GM21390 (cell line): ENCODE measurements at regions not wholly inside any gene's neighbourhood (a gene's known extent, or its start where the extent isn't known, plus 50 kb on each side); places are given as distances from the start of the nearest gene placed in this dataset.
A peak's percentile ranks its signal among the peaks of the same experiment; 100 is the strongest.

Source experiments
- ATAC-seq: cut with Tn5 transposase; IDR thresholded peaks from one replicate; pipeline ENCODE4 v1.9.1; 2021; ENCODE audit not compliant: unreplicated experiment

- no peak for ATAC-seq
Observed at GRCh38 chr3:150105025-150105424, 134.3 kb upstream of the PFN2 start.

- ATAC-seq: no peak
Observed at GRCh38 chr3:150104564-150104963, 133.9 kb upstream of the PFN2 start.

DNA sequence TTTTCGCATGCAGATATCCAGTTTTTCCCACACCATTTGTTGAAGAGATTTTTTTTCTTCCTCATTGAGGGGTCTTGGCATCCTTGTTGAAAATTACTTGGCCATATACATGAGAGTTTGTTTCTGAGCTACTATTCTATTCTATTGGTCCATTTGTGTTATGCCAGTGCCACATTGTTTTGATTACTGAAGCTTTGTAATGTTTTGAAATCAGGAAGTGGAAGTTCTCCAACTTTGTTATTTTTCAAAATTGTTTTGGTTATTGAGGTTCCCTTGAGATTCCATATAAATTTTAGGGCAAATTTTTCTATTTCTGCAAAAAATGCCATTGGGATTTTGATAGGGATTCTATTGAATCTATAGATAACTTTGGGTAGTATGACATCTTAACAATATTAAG, 130.3 kb upstream of the PFN2 start:
- ATAC-seq: no peak

DNA sequence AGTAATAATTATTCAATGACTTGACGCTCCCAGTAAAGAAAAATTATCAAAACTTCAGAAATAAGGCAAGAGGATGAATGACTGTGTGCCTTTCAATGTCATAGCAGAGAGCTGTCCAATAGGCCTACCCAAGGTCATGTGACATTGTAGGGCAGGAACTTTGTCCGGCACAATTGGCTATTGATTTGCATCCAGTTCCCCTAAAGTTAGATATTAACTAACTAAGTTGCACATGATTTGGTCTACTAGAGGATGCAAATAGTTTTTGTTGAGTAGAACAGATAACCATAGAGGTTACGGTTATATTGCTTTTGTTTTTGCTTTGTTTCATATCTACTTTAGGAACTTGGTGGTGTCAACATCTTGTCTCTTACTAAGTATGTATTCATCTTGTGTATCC, 127.9 kb upstream of the PFN2 start:
- ATAC-seq: peak; percentile 50

DNA sequence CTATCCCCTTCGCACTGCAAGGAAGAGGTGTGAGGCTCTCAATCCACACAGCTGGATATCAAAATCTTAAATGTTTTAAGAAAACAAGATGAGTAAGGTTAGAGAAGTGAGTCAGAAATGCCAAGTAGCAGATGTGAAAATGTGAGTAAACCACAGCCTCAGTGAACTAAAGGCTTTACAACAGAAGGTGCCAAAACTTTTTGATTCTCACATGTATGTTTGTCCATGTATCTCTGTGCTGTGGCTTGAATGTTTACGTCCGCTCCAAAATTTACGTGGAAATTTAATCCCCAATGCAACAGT, 126.8 kb upstream of the PFN2 start:
- peak; percentile 58 for ATAC-seq

DNA sequence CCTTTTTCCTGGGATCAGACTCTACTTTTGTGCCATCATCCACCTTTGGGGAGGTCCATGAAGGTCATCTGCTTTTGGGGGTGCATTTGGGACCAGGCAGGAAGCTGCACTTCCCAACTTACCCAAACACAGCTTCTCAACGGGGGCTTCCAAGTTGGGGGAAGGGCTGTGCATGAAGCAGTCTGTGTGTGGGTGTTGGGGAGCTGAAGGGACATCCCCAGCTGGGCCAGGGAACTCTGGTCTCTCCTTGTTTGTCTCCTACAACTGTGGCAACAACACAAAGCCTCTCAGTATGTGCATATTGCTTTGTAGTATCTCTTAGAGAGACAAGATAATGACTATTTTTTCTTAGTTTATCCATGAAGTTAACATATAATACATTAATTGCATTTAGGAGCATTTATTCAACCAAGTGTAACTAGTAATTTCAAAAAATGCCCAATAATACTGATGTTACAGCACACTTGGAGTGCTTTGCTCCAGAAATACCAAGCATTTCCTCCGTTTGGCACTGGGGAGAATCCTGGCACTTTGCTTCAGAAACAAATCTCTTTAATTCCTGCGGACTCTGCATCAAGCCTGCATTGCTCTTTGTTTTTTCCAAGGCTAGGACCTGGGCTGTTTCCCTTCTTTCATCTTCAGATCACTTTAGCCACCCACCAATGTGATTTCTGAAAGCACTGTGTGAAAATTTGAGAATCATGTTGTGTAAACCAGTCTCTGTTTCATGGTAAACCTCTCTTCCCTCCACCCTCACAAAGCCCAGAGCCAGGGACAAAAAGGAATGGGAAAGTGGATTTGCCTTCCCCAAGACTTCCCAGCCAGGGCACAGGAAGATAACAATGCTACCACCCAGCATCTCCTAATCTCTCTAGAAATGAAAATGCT, 126.2 kb upstream of the PFN2 start:
- ATAC-seq: peak; percentile 9

GRCh38 chr3:150094150-150094933, 123.6 kb upstream of the PFN2 start:
- ATAC-seq: no peak

GRCh38 chr3:150091626-150092025, 120.9 kb upstream of the PFN2 start:
- ATAC-seq: no peak

DNA sequence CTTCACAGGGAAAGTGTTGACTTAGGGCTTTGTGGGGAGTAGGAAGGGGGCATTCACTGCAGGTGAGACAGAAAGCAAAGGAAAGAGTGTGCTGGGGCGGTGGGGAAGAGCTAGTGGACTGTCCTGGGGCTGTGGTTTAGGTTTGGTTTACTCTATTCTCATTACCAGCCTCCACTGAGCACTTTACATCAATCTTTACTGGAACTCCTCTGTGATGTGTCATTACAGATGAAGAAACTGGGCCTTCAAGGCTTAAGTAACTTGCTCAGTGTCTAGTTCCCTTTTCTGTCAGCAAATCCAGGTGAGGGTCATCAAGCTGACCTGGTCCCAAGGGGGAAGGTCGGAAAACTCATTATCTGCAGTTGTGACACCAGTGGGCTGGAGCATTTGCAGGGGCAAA, 120.2 kb upstream of the PFN2 start:
- no peak for ATAC-seq

GRCh38 chr3:150090006-150090405, 119.3 kb upstream of the PFN2 start:
- ATAC-seq: no peak

- ATAC-seq: no peak
Observed at GRCh38 chr3:150084128-150084527, 113.4 kb upstream of the PFN2 start.

GRCh38 chr3:150083655-150084042, 113.0 kb upstream of the PFN2 start:
- no peak for ATAC-seq

GRCh38 chr3:150082898-150083654, 112.4 kb upstream of the PFN2 start:
- no peak for ATAC-seq

- no peak for ATAC-seq
Observed at GRCh38 chr3:150081084-150081483, 110.4 kb upstream of the PFN2 start.

DNA sequence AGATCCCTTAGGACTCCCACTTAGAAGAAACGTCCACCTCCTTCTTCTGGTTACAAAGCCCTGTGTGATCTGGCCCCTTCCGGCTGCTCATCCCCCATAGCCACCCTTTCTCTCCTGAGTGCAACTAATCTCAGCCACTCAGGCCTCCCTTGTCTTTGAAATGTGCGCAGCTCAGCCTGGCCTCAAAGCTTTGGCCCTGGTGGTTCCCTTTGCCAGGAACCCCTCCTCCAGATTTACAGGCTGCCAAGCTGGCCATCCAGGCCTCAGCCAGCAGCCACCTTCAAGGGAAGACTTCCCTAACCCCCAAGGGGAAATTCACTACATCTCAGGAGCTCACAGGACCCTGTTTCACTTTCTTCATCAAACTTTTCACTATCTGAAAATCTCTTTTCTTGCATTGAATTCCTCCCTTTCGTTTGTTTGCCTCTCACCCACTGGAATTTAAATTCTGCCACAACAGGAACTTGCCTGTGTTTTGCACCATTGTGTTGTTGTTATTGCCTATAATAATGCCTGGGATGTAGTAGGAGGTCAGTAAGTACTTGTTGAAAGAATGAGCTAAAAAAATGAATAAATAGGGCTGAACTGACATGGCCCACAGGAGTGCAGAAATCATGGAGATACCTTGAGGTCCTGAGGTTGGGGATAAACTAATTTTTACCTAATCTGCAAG, 109.5 kb upstream of the PFN2 start:
- ATAC-seq: no peak

GRCh38 chr3:150079029-150079739, 108.5 kb upstream of the PFN2 start:
- ATAC-seq: no peak

DNA sequence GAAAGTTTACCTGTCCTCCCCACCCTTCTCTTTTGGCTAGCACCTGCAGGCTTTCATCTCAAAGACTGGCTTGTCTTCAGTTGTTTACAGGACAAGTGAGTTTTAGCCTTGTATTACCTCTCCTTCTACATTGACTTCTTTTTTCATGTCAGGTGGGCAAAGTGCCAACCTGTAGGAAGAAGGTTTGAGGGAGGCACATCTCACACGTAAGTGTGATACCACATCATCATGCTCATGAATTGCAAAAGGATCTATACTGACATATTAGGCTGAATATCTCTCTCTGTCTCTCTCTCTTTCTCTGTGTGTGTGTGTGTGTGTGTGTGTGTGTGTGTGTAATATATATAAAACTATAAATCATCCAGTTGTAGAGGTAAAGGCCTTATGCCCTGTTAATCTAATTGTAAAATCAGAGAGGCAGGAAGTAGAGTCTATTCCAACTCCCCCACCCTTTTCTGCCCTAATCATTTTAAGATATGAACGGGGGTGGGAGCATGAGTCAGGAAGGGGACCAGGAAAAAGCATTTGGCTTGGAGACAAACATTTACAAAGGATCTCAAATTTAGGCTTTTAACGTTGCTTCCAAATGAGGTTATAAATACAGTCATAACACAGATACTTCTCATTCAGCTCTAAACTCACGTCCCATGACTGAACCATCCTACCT, 107.0 kb upstream of the PFN2 start:
- ATAC-seq: no peak

- ATAC-seq: no peak
Observed at GRCh38 chr3:150077107-150077506, 106.4 kb upstream of the PFN2 start.

- ATAC-seq: no peak
Observed at GRCh38 chr3:150076443-150076842, 105.7 kb upstream of the PFN2 start.

- ATAC-seq: no peak
Observed at GRCh38 chr3:150075417-150075865, 104.7 kb upstream of the PFN2 start.
